Adrenal gland (tissue), 9 donors: ENCODE measurements at regions not wholly inside any gene's neighbourhood (a gene's known extent, or its start where the extent isn't known, plus 50 kb on each side); places are given as distances from the start of the nearest gene placed in this dataset.
"Not testable (repeated sequence)": the region's sequence is repeated elsewhere in the genome, so short reads cannot be mapped to it uniquely, and the experiment has no call there.

Experiments
- DNase-seq, 7 donors: peaks; one replicate each; pipeline ENCODE4 v3.0.0-alpha.2; 2019 to 2020
- H3K27ac ChIP-seq, 5 donors: fragments of 200-600 bp; sonication (generic) in 4 of 5; 1 replicate in 3 of 5; 2 replicates in 2 of 5; pipeline versions ENCODE4 v1.5.1 to v1.8.0; 2016 to 2020; ENCODE audit warnings: mild to moderate bottlenecking in 1 of 5
- H3K27me3 ChIP-seq: fragments of 200-600 bp; 2 replicates; pipeline ENCODE4 v1.8.0; 2021
- H3K36me3 ChIP-seq, 2 donors: fragments of 200-600 bp; replicated peaks in 1 of 2; 1 replicate in 1 of 2; 2 replicates in 1 of 2; pipeline versions ENCODE4 v1.5.1 to v1.8.0; 2018 to 2022
- H3K4me1 ChIP-seq, 2 donors: fragments of 200-600 bp; replicated peaks in 1 of 2; 1 replicate in 1 of 2; 2 replicates in 1 of 2; pipeline versions ENCODE4 v1.5.1 to v1.8.0; 2018 to 2021
- H3K4me3 ChIP-seq, 4 donors: fragments of 200-600 bp; sonication (generic) in 3 of 4; one replicate each; pipeline ENCODE4 v1.5.1; 2016 to 2018
- H3K9me3 ChIP-seq, 3 donors: fragments of 200-600 bp; sonication (generic) in 1 of 3; replicated peaks in 1 of 3; 1 replicate in 2 of 3; 2 replicates in 1 of 3; pipeline versions ENCODE4 v1.5.1 to v1.8.0; 2016 to 2021
- CTCF ChIP-seq, 6 experiments: fragments of 450-650 bp in 4 of 6; fragments of 200-600 bp in 2 of 6; sonication (generic) in 1 of 6; IDR thresholded peaks; 1 replicate in 5 of 6; 2 replicates in 1 of 6; pipeline versions ENCODE4 v1.5.1 to v1.8.0; 2016 to 2021; ENCODE audit warnings: antibody characterized with exemption in 6 of 6, mild to moderate bottlenecking in 2 of 6, moderate library complexity in 1 of 6
- POLR2A ChIP-seq, 2 donors: fragments of 450-650 bp; IDR thresholded peaks; one replicate each; pipeline ENCODE4 v1.6.1; 2017; ENCODE audit warnings: antibody characterized with exemption in 2 of 2, mild to moderate bottlenecking in 2 of 2, moderate library complexity in 1 of 2
- WGBS, 4 donors: extraction: QIAGEN DNeasy Blood & Tissue Kit in 2 of 4; methylation state at CpG; one replicate each; pipeline versions ENCODE4 v1.1.5 to v1.1.7; 2013 to 2017; 5-methylcytosine and 5-hydroxymethylcytosine counted together
- intact Hi-C, 2 donors: fragments of 100-400 bp; cut with DNase I; formaldehyde crosslinking; loops; one replicate each; pipeline versions ENCODE4 v1.14.1 to v1.15.0; 2022 to 2023
- donor health status: healthy with polysubstance abuse.
- donor health status: Bipolar disorder and iron deficiency.
- donor health status: DM: yes; HTN: yes; CAD: no.
- donor health status: DM: no; HTN: no; CAD: no.
- donor health status: DM: no; HTN: no; CAD: no.

DNA sequence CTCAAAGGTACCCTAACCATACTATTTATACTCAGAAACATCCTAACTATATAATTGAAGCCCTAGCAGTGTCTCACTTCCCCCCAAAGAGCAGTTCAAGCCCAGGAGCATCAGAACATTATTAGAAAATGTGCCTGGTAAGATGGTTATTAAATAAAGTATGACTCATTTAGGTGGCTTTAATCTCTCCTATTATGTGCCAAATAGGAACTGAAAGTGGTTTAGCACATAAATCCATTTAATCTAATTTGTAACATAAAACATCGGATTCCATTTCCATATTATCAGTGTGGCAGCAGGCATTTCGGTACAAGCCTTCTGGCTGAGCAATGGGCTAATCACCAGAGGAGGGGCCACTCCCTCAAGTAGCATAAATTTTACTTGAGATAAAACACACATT is 395.2 kb upstream of the TMTC1 start:
- no peak overlapping the region for H3K4me3 ChIP-seq
- H3K27ac ChIP-seq: no peak overlapping the region
- H3K4me1 ChIP-seq: no peaks in the 10 kb centered on the region
- WGBS, 4 donors: 61 to 87% (median 82%) methylated on average over 2 of the region's 2 CpGs
- H3K27me3 ChIP-seq: no peaks in the 10 kb centered on the region
- intact Hi-C loops: no loop called here
- no peaks in the 10 kb centered on the region for H3K36me3 ChIP-seq
- H3K9me3 ChIP-seq: no peaks in the 10 kb centered on the region
- TF ChIP-seq CTCF (IDR thresholded peaks at IDR 0.05) (no peak), POLR2A (IDR thresholded peaks at IDR 0.05) (no peak)
- no peak for DNase-seq

DNA sequence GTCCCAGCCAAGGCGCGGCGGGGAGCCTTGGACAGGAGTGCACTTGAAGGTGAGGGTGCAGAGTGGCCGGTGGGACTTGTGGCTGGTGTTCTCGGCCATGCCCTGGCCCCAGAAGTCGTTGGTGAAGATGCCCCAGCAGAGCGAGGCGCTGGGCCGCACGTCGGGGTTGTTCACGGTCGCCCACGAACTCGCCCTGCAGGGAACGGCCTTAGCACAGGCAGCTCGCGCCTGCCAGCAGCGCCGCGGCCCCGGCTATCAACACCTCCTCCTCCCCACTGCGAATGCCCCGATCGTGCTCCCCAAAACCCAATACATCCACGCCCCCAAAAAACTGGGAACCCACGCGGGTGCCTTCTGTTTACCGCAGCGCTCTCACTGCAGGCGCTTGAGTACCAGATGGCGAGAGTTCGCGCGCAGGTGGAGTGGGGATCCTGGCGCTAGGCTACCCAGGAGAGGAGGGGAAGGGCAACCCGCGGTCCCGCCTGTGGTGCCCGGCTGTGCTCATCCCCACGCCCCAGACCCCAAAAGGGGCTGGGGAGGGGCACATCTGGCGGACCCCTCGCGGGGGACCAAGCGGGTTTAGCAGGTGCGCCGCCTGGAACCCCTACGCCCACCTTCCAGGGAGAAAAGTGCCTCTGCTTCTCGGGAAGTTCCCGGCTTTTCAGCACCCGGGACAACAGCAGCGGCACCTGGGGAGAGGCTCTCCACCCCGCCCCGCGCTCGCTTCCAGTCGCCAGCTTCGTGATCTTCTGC is 386.3 kb upstream of the TMTC1 start:
- intact Hi-C loops: no loop called here
- DNase-seq: no peak
- Histone ChIP-seq H3K4me1 (no peaks in the 10 kb centered on the region), H3K27me3 (peaks cover 17% of the 10 kb centered on the region), H3K9me3 (no peaks in the 10 kb centered on the region), H3K27ac (no peak overlapping the region), H3K4me3 (no peak overlapping the region), H3K36me3 (no peaks in the 10 kb centered on the region)
- WGBS, 4 donors: 11 to 16% (median 13%) methylated on average over 41 to 58 of the region's 58 CpGs; no CpG with 5 or more reads in 1 of the 4 donors
- TF ChIP-seq CTCF (IDR thresholded peaks at IDR 0.05): no peak
- TF ChIP-seq POLR2A (IDR thresholded peaks at IDR 0.05): no peak

GRCh38 chr12:30166006-30166795 is 382.5 kb upstream of the TMTC1 start:
- Histone ChIP-seq H3K27ac (no peak overlapping the region), H3K9me3 (no peaks in the 10 kb centered on the region), H3K4me3 (no peak overlapping the region), H3K27me3 (peaks cover 17% of the 10 kb centered on the region), H3K4me1 (no peaks in the 10 kb centered on the region), H3K36me3 (no peaks in the 10 kb centered on the region)
- TF ChIP-seq POLR2A (IDR thresholded peaks at IDR 0.05): no peak
- WGBS, 4 donors: 73 to 83% (median 79%) methylated on average over 4 of the region's 4 CpGs
- DNase-seq: no peak
- intact Hi-C loops: no loop called here

- Histone ChIP-seq H3K9me3 (no peaks in the 10 kb centered on the region), H3K27me3 (peaks cover 5% of the 10 kb centered on the region), H3K36me3 (no peaks in the 10 kb centered on the region), H3K4me1 (no peaks in the 10 kb centered on the region), H3K4me3 (no peak overlapping the region), H3K27ac (no peak overlapping the region)
- TF ChIP-seq CTCF (IDR thresholded peaks at IDR 0.05) (no peak), POLR2A (IDR thresholded peaks at IDR 0.05) (no peak)
- 72 to 76% (median 75%) methylated on average over 10 of the region's 10 CpGs for WGBS, 4 donors
- DNase-seq: no peak
- intact Hi-C loops: no loop called here
These were observed 380.9 kb upstream of the TMTC1 start for GRCh38 chr12:30164382-30165318.

- intact Hi-C loops, DNase-seq, H3K27me3 ChIP-seq, H3K4me1 ChIP-seq, H3K4me3 ChIP-seq, H3K9me3 ChIP-seq, H3K36me3 ChIP-seq, H3K27ac ChIP-seq: not testable (repeated sequence)
- 83 to 97% (median 87%) methylated on average over 5 to 22 of the region's 22 CpGs for WGBS, 4 donors
These were observed 373.1 kb upstream of the TMTC1 start for GRCh38 chr12:30156833-30157232.
